ENCODE measurements at regions not wholly inside any gene's neighbourhood (a gene's known extent, or its start where the extent isn't known, plus 50 kb on each side); places are given as distances from the start of the nearest gene placed in this dataset.
"Not testable (repeated sequence)": the region's sequence is repeated elsewhere in the genome, so short reads cannot be mapped to it uniquely, and the experiment has no call there.

DNA sequence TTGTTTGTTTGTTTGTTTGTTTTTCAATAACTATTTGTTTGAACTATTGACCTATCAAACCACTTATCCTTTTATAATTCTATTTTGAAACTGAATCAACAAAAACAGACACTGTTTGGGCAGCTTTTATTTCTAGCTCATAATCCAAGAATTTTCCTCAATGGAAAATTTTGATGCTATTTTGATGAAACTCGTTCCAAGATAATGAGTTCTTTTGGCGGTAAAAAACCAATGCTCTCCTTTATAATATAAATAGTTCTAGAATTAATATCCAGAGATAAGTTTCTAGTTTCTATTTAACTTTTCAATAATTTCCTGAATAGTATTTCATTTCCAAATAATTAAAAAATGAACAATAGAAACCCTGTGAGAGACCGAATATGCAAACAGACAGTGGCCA lies 146.5 kb upstream of the EDNRB start:
- H3K4me1 Mint-ChIP-seq (ENCODE audit: unreplicated experiment) = no peaks in the 10 kb centered on the region
- TF ChIP-seq, protein P1, sequence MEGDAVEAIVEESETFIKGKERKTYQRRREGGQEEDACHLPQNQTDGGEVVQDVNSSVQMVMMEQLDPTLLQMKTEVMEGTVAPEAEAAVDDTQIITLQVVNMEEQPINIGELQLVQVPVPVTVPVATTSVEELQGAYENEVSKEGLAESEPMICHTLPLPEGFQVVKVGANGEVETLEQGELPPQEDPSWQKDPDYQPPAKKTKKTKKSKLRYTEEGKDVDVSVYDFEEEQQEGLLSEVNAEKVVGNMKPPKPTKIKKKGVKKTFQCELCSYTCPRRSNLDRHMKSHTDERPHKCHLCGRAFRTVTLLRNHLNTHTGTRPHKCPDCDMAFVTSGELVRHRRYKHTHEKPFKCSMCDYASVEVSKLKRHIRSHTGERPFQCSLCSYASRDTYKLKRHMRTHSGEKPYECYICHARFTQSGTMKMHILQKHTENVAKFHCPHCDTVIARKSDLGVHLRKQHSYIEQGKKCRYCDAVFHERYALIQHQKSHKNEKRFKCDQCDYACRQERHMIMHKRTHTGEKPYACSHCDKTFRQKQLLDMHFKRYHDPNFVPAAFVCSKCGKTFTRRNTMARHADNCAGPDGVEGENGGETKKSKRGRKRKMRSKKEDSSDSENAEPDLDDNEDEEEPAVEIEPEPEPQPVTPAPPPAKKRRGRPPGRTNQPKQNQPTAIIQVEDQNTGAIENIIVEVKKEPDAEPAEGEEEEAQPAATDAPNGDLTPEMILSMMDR (IDR thresholded peaks at IDR 0.05; ENCODE audit: unreplicated experiment) = no peak
- H3K36me3 Mint-ChIP-seq (ENCODE audit: low read depth, unreplicated experiment) = no peaks in the 10 kb centered on the region
- no peaks in the 10 kb centered on the region for H3K9me3 Mint-ChIP-seq (ENCODE audit: unreplicated experiment)
- H3K4me3 Mint-ChIP-seq (ENCODE audit: unreplicated experiment) = no peak overlapping the region
- no peak overlapping the region for H3K27ac Mint-ChIP-seq (ENCODE audit: unreplicated experiment)
- no peak for DNase-seq (ENCODE audit: low spot score)
- peaks cover 2% of the 10 kb centered on the region for H3K27me3 Mint-ChIP-seq (ENCODE audit: unreplicated experiment)

DNA sequence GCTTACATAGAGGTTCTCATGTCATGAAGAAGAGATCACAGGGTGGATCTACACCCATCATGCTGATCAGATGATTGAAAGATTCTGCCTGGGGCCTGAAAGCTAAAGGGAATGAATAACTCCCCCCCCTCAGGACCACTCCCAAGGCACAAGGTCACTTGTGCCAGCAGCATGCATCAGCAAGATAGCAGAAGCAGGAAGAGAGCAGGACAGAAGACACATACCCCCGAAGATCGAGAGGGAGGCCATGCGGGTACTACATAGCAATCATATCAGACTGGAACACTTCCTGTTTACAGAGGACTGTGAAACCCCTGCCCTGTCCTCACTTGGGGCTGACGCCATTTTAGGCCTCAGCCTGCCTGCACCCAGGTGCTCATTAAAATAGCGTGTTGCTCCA lies 143.2 kb upstream of the EDNRB start:
- TF ChIP-seq, protein P1 (IDR thresholded peaks at IDR 0.05; ENCODE audit: unreplicated experiment) = no peak
- H3K27ac Mint-ChIP-seq (ENCODE audit: unreplicated experiment) = no peak overlapping the region
- DNase-seq (ENCODE audit: low spot score) = no peak
- H3K36me3 Mint-ChIP-seq (ENCODE audit: low read depth, unreplicated experiment) = no peaks in the 10 kb centered on the region
- H3K4me3 Mint-ChIP-seq (ENCODE audit: unreplicated experiment) = no peak overlapping the region
- H3K4me1 Mint-ChIP-seq (ENCODE audit: unreplicated experiment) = no peaks in the 10 kb centered on the region
- peaks cover under 1% of the 10 kb centered on the region for H3K27me3 Mint-ChIP-seq (ENCODE audit: unreplicated experiment)
- no peaks in the 10 kb centered on the region for H3K9me3 Mint-ChIP-seq (ENCODE audit: unreplicated experiment)

DNA sequence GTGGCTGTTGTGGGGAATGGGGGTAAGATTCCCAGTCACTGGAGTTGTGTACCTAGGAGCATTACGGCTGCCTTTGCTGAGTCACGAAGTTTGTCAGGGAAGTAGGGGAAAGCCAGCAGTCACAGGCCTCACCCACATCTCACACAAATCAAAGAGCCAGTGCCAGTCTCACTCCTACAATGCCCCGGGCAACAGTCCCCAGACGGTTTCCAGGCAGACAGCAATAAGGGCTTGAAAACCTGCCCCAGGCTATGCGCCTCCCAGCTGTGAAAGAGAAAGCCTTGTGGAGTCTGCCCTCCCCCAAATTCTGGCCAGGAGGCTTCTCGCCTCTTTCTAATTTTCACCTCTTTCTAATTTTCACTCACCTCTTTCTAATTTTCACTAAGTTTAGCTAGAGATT lies 142.3 kb upstream of the EDNRB start:
- peaks cover 7% of the 10 kb centered on the region for H3K9me3 Mint-ChIP-seq (ENCODE audit: unreplicated experiment)
- TF ChIP-seq, protein P1 (IDR thresholded peaks at IDR 0.05; ENCODE audit: unreplicated experiment) = no peak
- H3K27ac Mint-ChIP-seq (ENCODE audit: unreplicated experiment) = no peak overlapping the region
- H3K36me3 Mint-ChIP-seq (ENCODE audit: low read depth, unreplicated experiment) = no peaks in the 10 kb centered on the region
- DNase-seq (ENCODE audit: low spot score) = no peak
- no peaks in the 10 kb centered on the region for H3K27me3 Mint-ChIP-seq (ENCODE audit: unreplicated experiment)
- no peaks in the 10 kb centered on the region for H3K4me1 Mint-ChIP-seq (ENCODE audit: unreplicated experiment)
- H3K4me3 Mint-ChIP-seq (ENCODE audit: unreplicated experiment) = no peak overlapping the region

DNA sequence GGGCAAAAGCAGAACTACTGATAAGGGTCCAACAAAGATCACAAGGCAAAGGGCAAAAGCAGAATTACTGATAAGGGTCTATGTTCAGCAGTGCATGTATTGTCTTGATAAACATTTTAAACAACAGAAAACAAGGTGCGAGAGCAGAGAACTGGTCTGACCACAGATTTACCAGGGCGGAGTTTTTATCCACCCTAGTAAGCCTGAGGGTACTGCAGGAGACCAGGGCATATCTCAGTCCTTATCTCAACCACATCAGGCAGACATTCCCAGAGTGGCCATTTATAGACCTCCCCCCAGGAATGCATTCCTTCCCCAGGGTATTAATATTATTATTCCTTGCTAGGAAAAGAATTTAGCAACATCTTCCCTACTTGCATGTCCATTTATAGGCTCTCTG lies 138.2 kb upstream of the EDNRB start:
- not testable (repeated sequence) for H3K9me3 Mint-ChIP-seq (ENCODE audit: unreplicated experiment); H3K4me3 Mint-ChIP-seq (ENCODE audit: unreplicated experiment); H3K36me3 Mint-ChIP-seq (ENCODE audit: low read depth, unreplicated experiment); H3K27ac Mint-ChIP-seq (ENCODE audit: unreplicated experiment); H3K4me1 Mint-ChIP-seq (ENCODE audit: unreplicated experiment); H3K27me3 Mint-ChIP-seq (ENCODE audit: unreplicated experiment); DNase-seq (ENCODE audit: low spot score)

DNA sequence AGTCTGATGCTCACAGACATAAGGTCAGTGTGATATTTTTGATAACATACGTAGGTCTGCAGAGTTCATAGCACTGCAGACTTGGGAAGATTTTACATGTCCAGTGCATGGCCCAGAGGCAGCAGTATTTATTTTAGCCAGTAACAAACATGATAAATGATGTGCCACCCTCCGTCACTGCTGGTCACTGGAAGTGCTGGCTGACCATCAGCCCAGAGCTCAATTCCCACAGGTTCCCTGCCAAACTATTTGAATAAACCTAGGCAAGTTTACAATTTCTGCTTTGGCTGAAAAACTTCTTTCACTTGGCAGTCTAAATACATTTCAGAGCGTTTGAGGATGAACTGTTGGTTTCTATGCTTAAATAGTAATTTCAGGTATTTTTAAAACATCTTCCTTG lies 135.5 kb upstream of the EDNRB start:
- Mint-ChIP-seq H3K9me3 (ENCODE audit: unreplicated experiment) (peaks cover 7% of the 10 kb centered on the region), H3K4me1 (ENCODE audit: unreplicated experiment) (no peaks in the 10 kb centered on the region), H3K27ac (ENCODE audit: unreplicated experiment) (no peak overlapping the region), H3K36me3 (ENCODE audit: low read depth, unreplicated experiment) (no peaks in the 10 kb centered on the region), H3K4me3 (ENCODE audit: unreplicated experiment) (no peak overlapping the region), H3K27me3 (ENCODE audit: unreplicated experiment) (no peaks in the 10 kb centered on the region)
- TF ChIP-seq, protein P1 (IDR thresholded peaks at IDR 0.05; ENCODE audit: unreplicated experiment) = no peak
- DNase-seq (ENCODE audit: low spot score) = no peak

DNA sequence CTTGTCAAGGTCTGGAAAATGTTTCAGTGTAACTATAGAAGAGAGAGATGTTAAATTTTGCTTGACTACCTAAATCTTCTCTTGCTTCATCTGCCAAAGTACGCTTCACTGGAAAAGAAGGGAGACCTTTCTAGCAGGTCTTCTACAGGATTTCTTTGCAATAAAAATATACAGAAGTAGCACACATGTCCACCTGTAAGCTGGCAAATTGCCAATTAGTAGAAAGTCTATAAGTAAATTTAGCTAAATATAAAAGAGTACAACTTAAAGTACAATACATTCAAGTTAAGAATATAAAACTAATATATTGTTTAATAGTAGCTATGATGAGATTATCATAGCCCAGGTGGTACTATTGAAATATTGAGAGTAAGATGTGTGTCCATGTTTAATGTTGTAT lies 128.5 kb upstream of the EDNRB start:
- peaks cover 1% of the 10 kb centered on the region for H3K27me3 Mint-ChIP-seq (ENCODE audit: unreplicated experiment)
- H3K4me1 Mint-ChIP-seq (ENCODE audit: unreplicated experiment) = no peaks in the 10 kb centered on the region
- no peak overlapping the region for H3K4me3 Mint-ChIP-seq (ENCODE audit: unreplicated experiment)
- no peak overlapping the region for H3K27ac Mint-ChIP-seq (ENCODE audit: unreplicated experiment)
- no peaks in the 10 kb centered on the region for H3K36me3 Mint-ChIP-seq (ENCODE audit: low read depth, unreplicated experiment)
- TF ChIP-seq, protein P1 (IDR thresholded peaks at IDR 0.05; ENCODE audit: unreplicated experiment) = no peak
- no peaks in the 10 kb centered on the region for H3K9me3 Mint-ChIP-seq (ENCODE audit: unreplicated experiment)
- no peak for DNase-seq (ENCODE audit: low spot score)
